ENCODE measurements at regions not wholly inside any gene's neighbourhood (a gene's known extent, or its start where the extent isn't known, plus 50 kb on each side); places are given as distances from the start of the nearest gene placed in this dataset.

DNA sequence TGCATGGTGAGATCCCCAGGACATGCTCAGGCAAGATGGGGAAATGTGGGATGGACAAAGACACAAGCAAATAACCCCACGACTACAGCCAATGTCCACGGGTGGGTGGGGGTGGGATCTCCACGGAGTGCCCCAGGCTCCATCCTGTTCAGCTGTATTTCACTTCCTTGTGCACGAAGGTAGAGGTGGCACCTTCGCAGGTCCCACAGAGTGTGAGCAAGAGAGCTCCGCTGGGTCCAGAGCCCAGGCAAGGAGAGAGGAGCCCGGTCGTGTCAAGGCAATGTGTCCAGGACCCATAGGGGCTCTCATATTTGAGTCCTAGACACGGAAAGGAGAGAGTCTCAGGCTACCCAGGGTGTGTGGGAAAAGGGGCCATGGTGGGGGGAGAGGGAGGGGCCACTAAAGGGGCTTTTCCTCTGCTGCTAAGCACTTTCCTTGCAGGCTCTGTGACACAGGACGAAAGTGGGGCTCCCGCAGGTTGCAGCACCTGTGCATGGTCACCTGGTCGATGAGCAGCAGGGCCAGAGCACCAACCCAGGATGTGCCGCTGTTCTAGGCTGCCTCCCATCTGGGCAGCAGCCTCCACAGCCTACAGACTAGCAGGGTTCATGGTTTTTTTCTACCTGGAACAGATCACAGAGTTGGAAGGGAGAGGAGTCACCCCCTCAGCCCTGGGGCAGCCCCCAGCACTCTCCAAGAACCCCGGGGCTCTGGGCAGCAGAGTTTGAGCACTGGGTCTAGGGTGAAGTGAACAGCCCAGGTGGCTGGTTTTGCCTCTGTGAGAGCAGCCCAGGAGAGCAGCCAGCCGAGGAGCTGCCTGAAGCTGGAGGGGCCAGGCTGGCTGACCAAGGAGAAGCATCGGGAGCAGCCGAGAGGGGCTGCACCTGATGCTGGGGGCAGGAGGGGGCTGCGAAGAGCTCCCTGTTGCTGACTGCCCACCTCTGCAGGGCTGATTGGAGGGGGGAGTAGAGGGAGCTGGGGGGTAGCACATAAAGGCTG lies 100.7 kb upstream of the MVB12B start:
- BruUV-seq (replicated peaks) = no TSS peak
- peaks cover 52% of the 10 kb centered on the region for H3K27me3 Mint-ChIP-seq (ENCODE audit: insufficient read depth, unreplicated experiment)
- H3K9me3 Mint-ChIP-seq (ENCODE audit: unreplicated experiment) = no peaks in the 10 kb centered on the region
- no peaks in the 10 kb centered on the region for H3K4me1 Mint-ChIP-seq (ENCODE audit: insufficient read depth, unreplicated experiment)
- H3K4me3 Mint-ChIP-seq (ENCODE audit: unreplicated experiment) = no peak overlapping the region
- DNase-seq (ENCODE audit: unreplicated experiment) = no peak
- TF ChIP-seq, protein P1, sequence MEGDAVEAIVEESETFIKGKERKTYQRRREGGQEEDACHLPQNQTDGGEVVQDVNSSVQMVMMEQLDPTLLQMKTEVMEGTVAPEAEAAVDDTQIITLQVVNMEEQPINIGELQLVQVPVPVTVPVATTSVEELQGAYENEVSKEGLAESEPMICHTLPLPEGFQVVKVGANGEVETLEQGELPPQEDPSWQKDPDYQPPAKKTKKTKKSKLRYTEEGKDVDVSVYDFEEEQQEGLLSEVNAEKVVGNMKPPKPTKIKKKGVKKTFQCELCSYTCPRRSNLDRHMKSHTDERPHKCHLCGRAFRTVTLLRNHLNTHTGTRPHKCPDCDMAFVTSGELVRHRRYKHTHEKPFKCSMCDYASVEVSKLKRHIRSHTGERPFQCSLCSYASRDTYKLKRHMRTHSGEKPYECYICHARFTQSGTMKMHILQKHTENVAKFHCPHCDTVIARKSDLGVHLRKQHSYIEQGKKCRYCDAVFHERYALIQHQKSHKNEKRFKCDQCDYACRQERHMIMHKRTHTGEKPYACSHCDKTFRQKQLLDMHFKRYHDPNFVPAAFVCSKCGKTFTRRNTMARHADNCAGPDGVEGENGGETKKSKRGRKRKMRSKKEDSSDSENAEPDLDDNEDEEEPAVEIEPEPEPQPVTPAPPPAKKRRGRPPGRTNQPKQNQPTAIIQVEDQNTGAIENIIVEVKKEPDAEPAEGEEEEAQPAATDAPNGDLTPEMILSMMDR (IDR thresholded peaks at IDR 0.05; ENCODE audit: unreplicated experiment) = no peak
- ChIA-PET CTCF (interaction anchor here (1.0 kb wide), 1 partner anchor 667 kb away, joined by 7 read pairs; no protein-coding TSS in a partner anchor), POLR2A (no interaction called here)
- H3K27ac Mint-ChIP-seq (ENCODE audit: low read depth, unreplicated experiment) = no peak overlapping the region
- H3K36me3 Mint-ChIP-seq (ENCODE audit: insufficient read depth, unreplicated experiment) = no peaks in the 10 kb centered on the region
- intact Hi-C loops (cut with micrococcal nuclease) = loop anchor here (5.0 kb wide), 1 partner anchor 266 kb away; no protein-coding TSS in a partner anchor

DNA sequence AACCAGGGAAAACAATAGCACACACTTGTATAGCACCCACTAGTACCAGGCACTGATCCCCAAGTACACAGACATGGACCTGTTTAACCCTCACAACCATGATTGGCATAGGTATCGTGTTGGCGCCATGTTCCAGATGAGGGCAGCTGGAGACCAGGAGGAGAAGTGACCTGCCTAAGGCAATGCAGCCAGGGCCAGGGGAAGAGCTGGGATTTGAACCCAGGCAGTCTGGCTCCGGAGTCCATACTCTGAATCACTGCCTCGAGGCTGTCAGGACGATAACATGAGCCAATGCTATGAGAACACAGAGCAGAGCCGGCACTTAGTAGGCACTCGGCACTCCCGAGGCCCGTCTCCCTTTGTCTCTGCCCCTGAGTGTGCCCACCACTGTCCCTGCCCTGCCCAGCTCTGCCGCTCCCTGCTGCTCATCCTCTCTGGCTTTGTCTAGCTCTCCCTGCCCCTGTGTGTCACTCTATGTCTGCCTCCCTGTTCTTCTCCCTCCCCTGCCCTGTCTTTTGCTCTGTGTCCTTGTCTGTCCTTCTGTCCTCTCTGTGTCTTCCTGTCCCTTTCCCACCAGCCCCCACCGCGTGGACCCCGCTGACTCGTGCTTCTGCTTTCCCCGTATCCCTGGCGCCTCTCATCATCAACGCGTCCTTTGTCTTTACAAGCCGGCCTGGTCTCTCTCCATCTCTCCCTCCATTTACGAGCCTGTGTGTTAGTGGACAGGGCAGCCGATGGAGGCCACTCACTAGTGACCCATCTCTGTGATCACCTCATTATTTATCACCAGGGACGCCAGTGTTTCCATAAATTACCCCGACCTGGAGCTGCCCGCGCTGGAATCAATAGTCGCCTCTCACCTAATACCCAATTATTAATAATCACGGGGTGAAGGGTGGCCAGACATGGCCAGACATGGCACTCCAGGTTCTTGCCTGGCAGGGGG lies 99.4 kb upstream of the MVB12B start:
- Mint-ChIP-seq H3K27ac (ENCODE audit: low read depth, unreplicated experiment) (no peak overlapping the region), H3K9me3 (ENCODE audit: unreplicated experiment) (no peaks in the 10 kb centered on the region), H3K27me3 (ENCODE audit: insufficient read depth, unreplicated experiment) (peaks cover 52% of the 10 kb centered on the region), H3K36me3 (ENCODE audit: insufficient read depth, unreplicated experiment) (no peaks in the 10 kb centered on the region), H3K4me1 (ENCODE audit: insufficient read depth, unreplicated experiment) (no peaks in the 10 kb centered on the region), H3K4me3 (ENCODE audit: unreplicated experiment) (no peak overlapping the region)
- BruUV-seq (replicated peaks) = no TSS peak
- intact Hi-C loops (cut with micrococcal nuclease) = loop anchor here (5.0 kb wide), 1 partner anchor 265 kb away; no protein-coding TSS in a partner anchor
- no peak for DNase-seq (ENCODE audit: unreplicated experiment)
- ChIA-PET CTCF (interaction anchor here (0.5 to 2.5 kb wide), 9 partner anchors 14 to 897 kb away, joined by 3 to 10 read pairs (median 3); no protein-coding TSS in a partner anchor), POLR2A (interaction anchor here (0.6 kb wide), 1 partner anchor 761 kb away, joined by 3 read pairs; no protein-coding TSS in a partner anchor)
- TF ChIP-seq, protein P1 (IDR thresholded peaks at IDR 0.05; ENCODE audit: unreplicated experiment) = no peak

DNA sequence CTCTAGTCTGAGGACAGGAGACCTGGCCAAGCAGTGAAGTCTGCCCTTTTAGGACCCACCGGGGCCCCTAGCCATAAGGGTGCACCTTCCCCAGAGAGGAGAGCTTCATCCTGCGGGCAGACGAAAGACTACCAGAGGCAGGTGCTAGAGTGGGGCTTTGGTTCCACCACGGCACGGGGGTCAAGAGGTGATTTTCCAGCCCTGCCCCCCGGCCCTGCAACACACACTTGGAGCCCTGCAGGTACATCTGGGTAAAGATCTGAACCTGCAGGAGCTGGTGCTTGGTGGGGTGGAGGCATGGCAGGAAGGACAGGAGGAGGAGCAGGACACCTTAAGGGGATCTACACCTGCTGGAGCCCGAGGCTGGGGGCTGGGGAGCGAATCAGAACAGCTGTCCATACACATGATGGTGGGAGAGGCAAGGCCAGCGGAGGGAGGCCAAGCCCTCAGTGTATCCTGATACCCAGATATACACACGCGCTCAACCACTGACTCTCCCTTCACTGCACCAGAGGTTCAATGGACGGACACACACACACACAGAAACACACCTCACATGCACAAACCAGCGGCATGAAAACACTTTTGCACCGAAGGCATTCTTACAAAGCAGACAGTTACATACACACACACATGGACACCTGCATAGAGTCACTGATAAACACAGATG lies 98.4 kb upstream of the MVB12B start:
- Mint-ChIP-seq H3K27me3 (ENCODE audit: insufficient read depth, unreplicated experiment) (peaks cover 52% of the 10 kb centered on the region), H3K4me1 (ENCODE audit: insufficient read depth, unreplicated experiment) (no peaks in the 10 kb centered on the region), H3K27ac (ENCODE audit: low read depth, unreplicated experiment) (no peak overlapping the region), H3K4me3 (ENCODE audit: unreplicated experiment) (no peak overlapping the region), H3K9me3 (ENCODE audit: unreplicated experiment) (no peaks in the 10 kb centered on the region), H3K36me3 (ENCODE audit: insufficient read depth, unreplicated experiment) (no peaks in the 10 kb centered on the region)
- intact Hi-C loops (cut with micrococcal nuclease) = loop anchor here (1.0 to 5.0 kb wide), 3 partner anchors 264 to 670 kb away; partner anchors contain the start of gene PBX3
- POLR2A ChIA-PET = no interaction called here
- no TSS peak for BruUV-seq (replicated peaks)
- DNase-seq (ENCODE audit: unreplicated experiment) = no peak
- TF ChIP-seq, protein P1 (IDR thresholded peaks at IDR 0.05; ENCODE audit: unreplicated experiment) = no peak
- CTCF ChIA-PET = interaction anchor here (0.6 to 2.5 kb wide), 9 partner anchors 13 to 1456 kb away, joined by 3 to 10 read pairs (median 4); no protein-coding TSS in a partner anchor

Measured in MCF 10A (cell line).